BLaER1 treated with 17β-estradiol and CSF1 and Interleukin-3, amounts not matched to agents 10 nM and 100 nM (cell line): ENCODE measurements at regions not wholly inside any gene's neighbourhood (a gene's known extent, or its start where the extent isn't known, plus 50 kb on each side); places are given as distances from the start of the nearest gene placed in this dataset.
"Not testable (repeated sequence)": the region's sequence is repeated elsewhere in the genome, so short reads cannot be mapped to it uniquely, and the experiment has no call there.

Source experiments
- H3K27ac ChIP-seq, 11 experiments: shearing (Covaris generic); formaldehyde crosslinking; 2 replicates each; pipeline ENCODE4 v1.8.1; 2022
- H3K27me3 ChIP-seq, 11 experiments: shearing (Covaris generic); formaldehyde crosslinking; 2 replicates each; pipeline ENCODE4 v1.8.1; 2022
- H3K36me3 ChIP-seq, 11 experiments: shearing (Covaris generic); formaldehyde crosslinking; 2 replicates each; pipeline ENCODE4 v1.8.1; 2022
- H3K4me1 ChIP-seq, 10 experiments: shearing (Covaris generic); formaldehyde crosslinking; 2 replicates each; pipeline ENCODE4 v1.8.1; 2022
- H3K4me2 ChIP-seq, 11 experiments: shearing (Covaris generic); formaldehyde crosslinking; 2 replicates each; pipeline ENCODE4 v1.8.1; 2022
- H3K4me3 ChIP-seq, 10 experiments: shearing (Covaris generic); formaldehyde crosslinking; 2 replicates each; pipeline ENCODE4 v1.8.1; 2022
- H3K9ac ChIP-seq, 11 experiments: shearing (Covaris generic); formaldehyde crosslinking; 2 replicates each; pipeline ENCODE4 v1.8.1; 2022
- H3K9me3 ChIP-seq, 11 experiments: shearing (Covaris generic); formaldehyde crosslinking; replicated peaks in 1 of 11; 2 replicates each; pipeline ENCODE4 v1.8.1; 2022
- H4K20me1 ChIP-seq, 11 experiments: shearing (Covaris generic); formaldehyde crosslinking; 2 replicates each; pipeline ENCODE4 v1.8.1; 2022
- Cebpa-rat ChIP-seq, 11 experiments: shearing (Covaris generic); IDR thresholded peaks; 2 replicates each; pipeline ENCODE4 v1.8.1; 2022

DNA sequence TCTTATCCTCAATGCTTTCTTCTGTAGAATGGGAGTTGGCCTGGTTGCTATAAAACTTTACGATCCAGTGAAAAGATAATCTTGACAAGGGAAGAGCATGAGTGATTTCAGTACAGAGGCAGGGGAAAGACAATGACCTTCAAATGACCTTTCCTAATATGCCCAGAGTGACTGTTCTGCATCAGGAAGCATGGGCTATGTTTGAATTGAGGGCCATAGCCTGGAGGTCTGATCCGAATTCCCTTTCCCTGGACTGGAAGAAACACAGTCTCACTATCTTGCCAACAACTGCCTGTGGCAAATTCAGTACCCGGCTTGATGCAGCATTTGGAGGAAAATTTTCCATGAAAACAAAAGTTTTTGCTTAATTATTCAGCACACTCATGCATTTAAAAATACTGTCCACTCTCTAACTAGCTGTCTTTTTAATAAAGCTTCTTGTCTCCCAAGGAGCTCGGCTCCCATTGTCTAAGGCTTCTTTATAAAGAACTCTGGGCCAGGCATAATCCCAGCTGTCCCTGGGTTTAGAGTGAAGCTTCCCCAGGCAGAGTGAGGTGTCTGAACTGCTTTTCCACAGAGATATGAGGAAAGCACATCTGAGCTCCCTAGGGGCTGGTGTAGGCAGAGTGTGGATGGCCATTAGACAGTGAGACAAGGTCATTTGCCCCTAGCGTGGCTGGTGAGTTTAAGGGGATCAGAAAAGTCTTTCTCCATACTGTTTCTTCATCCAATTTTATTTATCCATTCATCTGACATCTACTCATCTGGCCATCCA lies 132.7 kb upstream of the CADM1 start:
- H3K27me3 ChIP-seq = no peaks in the 10 kb centered on the region
- TF ChIP-seq Cebpa-rat (IDR thresholded peaks at IDR 0.05) = no peak
- peaks cover 0 to 7% (median 0%) of the 10 kb centered on the region in 11 experiments; a peak in 6 of 22 replicates for H3K9me3 ChIP-seq
- H3K4me3 ChIP-seq = no peak overlapping the region
- no peaks in the 10 kb centered on the region for H3K36me3 ChIP-seq
- no peaks in the 10 kb centered on the region; a peak in 1 of 22 replicates for H4K20me1 ChIP-seq
- peaks cover 0 to 9% (median 0%) of the 10 kb centered on the region in 10 experiments; a peak in 2 of 20 replicates for H3K4me1 ChIP-seq
- no peak overlapping the region for H3K4me2 ChIP-seq
- no peak overlapping the region for H3K27ac ChIP-seq
- H3K9ac ChIP-seq = no peak overlapping the region

DNA sequence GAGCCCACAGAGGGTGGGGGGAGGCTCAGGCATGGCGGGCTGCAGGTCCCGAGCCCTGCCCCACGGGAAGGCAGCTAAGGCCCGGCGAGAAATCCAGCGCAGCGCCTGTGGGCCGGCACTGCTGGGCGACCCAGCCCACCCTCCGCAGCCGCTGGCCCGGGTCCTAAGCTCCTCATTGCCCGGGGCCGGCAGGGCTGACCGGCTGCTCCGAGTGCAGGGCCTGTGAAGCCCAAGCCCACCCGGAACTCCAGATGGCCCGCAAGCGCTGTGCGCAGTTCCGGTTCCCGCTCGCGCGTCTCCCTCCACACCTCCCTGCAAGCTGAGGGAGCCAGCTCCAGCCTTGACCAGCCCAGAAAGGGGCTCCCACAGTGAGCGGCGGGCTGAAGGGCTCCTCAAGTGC lies 129.8 kb upstream of the CADM1 start:
- not testable (repeated sequence) for H3K36me3 ChIP-seq, H3K9ac ChIP-seq, H3K4me2 ChIP-seq, H4K20me1 ChIP-seq, H3K27ac ChIP-seq, H3K4me1 ChIP-seq, H3K4me3 ChIP-seq, H3K9me3 ChIP-seq, H3K27me3 ChIP-seq

DNA sequence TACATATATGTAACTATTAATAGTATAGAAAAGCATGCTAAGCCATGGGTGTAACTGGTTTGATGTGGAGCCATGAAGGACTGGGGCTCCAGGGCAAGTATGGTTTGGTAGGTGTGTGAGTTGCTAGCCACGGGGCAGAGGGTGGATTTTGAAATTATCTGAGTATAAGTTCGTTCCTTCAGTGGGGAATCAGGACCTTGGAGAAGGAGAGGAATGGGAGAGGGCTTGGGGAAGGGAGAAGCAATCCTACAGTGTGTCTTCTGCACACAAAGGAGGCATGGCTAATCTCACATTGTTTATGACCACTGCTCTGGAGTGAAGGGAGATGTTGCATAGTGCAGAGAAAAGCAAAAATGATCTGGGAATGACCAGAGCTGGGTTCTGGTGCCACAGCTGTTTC lies 127.8 kb upstream of the CADM1 start:
- Histone ChIP-seq H3K4me3 (no peak overlapping the region), H3K27ac (no peak overlapping the region), H3K36me3 (no peaks in the 10 kb centered on the region), H3K4me2 (no peak overlapping the region), H3K27me3 (no peaks in the 10 kb centered on the region), H3K9me3 (peaks cover 0 to 7% (median 0%) of the 10 kb centered on the region in 11 experiments; a peak in 6 of 22 replicates), H3K9ac (no peak overlapping the region), H3K4me1 (no peaks in the 10 kb centered on the region), H4K20me1 (no peaks in the 10 kb centered on the region)
- no peak for TF ChIP-seq Cebpa-rat (IDR thresholded peaks at IDR 0.05)

DNA sequence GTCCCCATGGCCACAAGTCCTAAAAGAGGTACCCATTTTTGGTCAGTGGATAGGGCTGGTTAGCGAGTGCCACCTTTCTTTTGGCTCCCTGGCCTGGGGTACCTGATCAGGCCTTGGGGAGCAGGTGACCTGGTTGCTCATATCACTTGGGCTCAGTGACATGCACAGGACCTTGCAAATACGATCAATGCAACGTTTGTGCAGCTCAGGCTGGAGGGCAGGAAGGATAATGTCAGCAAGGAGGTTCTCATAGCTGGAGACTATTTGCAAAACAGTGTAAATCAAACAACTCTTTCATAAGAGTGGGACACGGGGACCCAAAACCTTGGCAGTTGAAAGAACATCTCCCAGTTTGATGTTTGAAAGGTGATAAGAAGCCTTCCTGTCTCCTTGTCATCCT lies 127.4 kb upstream of the CADM1 start:
- TF ChIP-seq Cebpa-rat (IDR thresholded peaks at IDR 0.05) = no peak
- no peak overlapping the region for H3K27ac ChIP-seq
- no peaks in the 10 kb centered on the region for H3K36me3 ChIP-seq
- no peaks in the 10 kb centered on the region for H3K27me3 ChIP-seq
- H4K20me1 ChIP-seq = no peaks in the 10 kb centered on the region
- no peak overlapping the region for H3K9ac ChIP-seq
- no peaks in the 10 kb centered on the region for H3K4me1 ChIP-seq
- no peak overlapping the region for H3K4me3 ChIP-seq
- H3K9me3 ChIP-seq = peaks cover 0 to 7% (median 0%) of the 10 kb centered on the region in 11 experiments; a peak in 6 of 22 replicates
- H3K4me2 ChIP-seq = no peak overlapping the region

DNA sequence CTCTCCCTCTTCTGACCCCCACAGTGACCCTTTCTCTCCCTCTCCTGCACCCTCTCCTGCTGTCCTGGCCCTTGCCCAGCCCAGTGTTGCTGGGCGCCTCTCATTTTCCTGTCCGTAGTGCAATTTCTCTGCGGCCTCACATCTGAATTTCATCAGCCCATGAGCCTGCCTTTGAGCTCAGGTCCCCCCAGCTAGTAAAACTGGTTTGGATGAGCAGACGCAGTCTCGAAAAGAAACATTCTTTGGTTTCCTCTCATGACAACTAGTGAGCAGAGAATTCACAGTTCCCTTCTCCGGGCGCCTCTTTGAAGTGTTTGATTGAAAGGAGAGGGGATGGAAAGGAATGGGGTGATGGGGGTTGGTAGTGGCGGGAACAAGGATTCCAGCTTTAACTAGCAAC lies 126.0 kb upstream of the CADM1 start:
- H3K4me2 ChIP-seq = no peak overlapping the region
- H3K27ac ChIP-seq = no peak overlapping the region
- H3K9me3 ChIP-seq = peaks cover 0 to 7% (median 0%) of the 10 kb centered on the region in 11 experiments; a peak in 6 of 22 replicates
- H3K4me1 ChIP-seq = no peaks in the 10 kb centered on the region
- no peak for TF ChIP-seq Cebpa-rat (IDR thresholded peaks at IDR 0.05)
- H3K36me3 ChIP-seq = no peaks in the 10 kb centered on the region
- H3K27me3 ChIP-seq = no peaks in the 10 kb centered on the region
- no peak overlapping the region for H3K9ac ChIP-seq
- H3K4me3 ChIP-seq = no peak overlapping the region
- H4K20me1 ChIP-seq = no peaks in the 10 kb centered on the region

DNA sequence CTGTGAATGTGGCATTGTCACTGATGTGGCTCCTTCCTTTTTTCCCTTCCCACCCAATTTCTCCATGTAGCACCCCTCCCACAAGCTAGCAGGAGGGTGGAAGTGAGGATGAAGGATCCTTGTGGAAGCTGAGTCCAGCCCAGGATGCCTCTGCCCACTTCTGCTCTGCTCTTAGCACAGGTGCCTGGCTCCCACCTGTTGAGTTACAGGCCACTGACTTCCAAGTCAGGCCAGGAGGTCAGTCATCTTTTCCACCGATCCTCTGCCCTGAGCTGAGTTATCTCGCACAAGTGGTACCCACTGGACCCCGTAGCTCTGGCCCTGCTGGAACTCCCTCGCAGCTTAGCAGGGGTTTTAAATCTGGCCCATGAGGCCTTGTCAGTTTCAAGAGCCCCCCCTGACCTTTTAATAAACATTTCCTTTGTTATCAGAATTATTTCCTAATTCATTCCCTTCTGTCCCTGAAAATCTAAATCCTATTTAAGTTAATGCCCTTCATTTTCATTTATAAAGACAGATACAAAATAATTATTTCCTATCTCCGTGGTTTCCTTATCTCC lies 125.3 kb upstream of the CADM1 start:
- no peak for TF ChIP-seq Cebpa-rat (IDR thresholded peaks at IDR 0.05)
- no peak overlapping the region for H3K27ac ChIP-seq
- no peaks in the 10 kb centered on the region for H4K20me1 ChIP-seq
- no peaks in the 10 kb centered on the region for H3K36me3 ChIP-seq
- H3K4me1 ChIP-seq = no peaks in the 10 kb centered on the region
- no peak overlapping the region for H3K4me3 ChIP-seq
- H3K9me3 ChIP-seq = peaks cover 0 to 7% (median 0%) of the 10 kb centered on the region in 11 experiments; a peak in 6 of 22 replicates
- no peak overlapping the region for H3K9ac ChIP-seq
- no peak overlapping the region for H3K4me2 ChIP-seq
- H3K27me3 ChIP-seq = no peaks in the 10 kb centered on the region

DNA sequence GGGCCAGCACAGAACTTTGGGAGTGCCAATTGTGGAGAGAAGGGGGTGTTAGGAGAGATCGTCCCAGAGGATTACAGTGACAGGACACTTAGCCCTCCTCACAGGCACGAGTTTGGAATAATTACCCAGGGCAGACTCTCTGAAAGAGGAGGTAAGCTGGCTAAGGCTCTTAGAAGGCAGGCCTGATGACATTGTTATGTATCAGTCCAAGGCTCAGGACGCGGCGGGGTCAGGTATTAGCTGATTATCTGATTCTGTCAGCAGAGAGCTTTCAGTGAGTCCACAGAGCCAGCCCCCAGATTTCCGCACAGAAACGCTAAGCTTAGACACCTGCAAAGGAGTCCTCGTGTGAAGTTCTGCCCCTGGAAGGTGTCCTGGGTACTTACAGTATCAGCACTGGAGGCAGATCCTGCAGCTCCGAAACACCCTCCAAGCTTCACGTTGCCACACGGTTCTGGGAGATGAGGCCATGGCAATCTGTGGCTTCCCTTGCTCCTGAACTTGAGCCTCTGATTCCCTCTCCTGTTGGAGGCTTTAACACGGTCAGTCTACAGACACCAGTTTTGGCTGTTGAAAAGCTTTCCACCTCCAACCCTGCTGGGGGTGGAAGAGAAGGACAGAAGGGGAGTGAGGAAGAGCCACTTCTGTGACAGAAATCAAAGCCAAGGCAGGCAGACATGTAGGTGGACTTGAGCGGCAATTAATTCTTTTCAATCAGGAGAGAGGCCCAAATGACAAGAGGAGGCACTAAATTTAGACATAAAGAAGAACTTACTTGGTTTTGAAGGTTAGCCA lies 123.6 kb upstream of the CADM1 start:
- Histone ChIP-seq H3K27me3 (no peaks in the 10 kb centered on the region), H3K4me2 (no peak overlapping the region), H3K4me3 (no peak overlapping the region), H3K4me1 (peaks cover 0 to 4% (median 0%) of the 10 kb centered on the region in 10 experiments; a peak in 1 of 20 replicates), H3K9me3 (no peaks in the 10 kb centered on the region), H3K36me3 (no peaks in the 10 kb centered on the region), H4K20me1 (no peaks in the 10 kb centered on the region), H3K27ac (no peak overlapping the region), H3K9ac (no peak overlapping the region)
- no peak for TF ChIP-seq Cebpa-rat (IDR thresholded peaks at IDR 0.05)

DNA sequence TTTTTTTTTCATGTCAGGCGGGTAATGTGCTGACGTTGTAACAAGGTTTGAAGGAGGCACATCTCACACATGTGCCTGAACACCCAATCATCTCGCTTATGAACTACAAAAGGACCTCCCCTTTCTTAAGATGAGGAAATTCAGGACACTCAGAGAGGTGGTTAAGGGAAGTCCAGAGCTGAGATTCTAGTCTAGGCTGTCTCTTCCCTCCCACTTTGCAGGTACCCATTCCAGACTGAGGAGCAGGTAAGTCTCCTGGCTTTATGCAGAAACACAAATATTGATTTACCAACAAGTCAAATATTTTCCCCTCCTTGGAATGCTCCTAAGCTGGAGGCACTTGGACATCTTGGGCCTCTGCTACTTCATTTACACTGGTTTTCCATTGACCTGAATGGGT lies 122.9 kb upstream of the CADM1 start:
- Histone ChIP-seq H3K4me1 (peaks cover 0 to 5% (median 0%) of the 10 kb centered on the region in 10 experiments; a peak in 2 of 20 replicates), H3K27ac (no peak overlapping the region), H3K36me3 (no peaks in the 10 kb centered on the region), H3K4me2 (no peak overlapping the region), H3K4me3 (no peak overlapping the region), H3K27me3 (no peaks in the 10 kb centered on the region), H3K9me3 (no peaks in the 10 kb centered on the region), H3K9ac (no peak overlapping the region), H4K20me1 (no peaks in the 10 kb centered on the region)
- TF ChIP-seq Cebpa-rat (IDR thresholded peaks at IDR 0.05) = no peak

DNA sequence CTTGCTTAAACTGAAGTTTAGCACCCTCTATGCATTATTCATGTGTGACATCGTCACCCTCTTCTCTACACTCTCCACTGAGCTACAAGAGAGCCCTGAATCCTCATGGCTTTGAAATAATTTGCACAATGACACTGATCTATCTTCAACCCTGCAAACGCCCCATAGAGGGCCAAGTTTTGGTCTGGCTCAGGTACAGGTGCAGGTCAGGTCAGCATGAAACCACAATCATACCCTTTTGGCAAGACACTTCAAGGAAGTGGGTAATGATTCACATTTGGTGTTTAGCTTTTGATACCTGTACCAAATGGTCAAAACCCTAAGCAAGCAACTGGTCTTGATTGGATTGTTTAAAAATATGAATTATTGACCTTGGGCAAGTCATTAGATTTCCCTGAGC lies 122.2 kb upstream of the CADM1 start:
- Histone ChIP-seq H3K9ac (no peak overlapping the region), H3K4me2 (no peak overlapping the region), H3K36me3 (no peaks in the 10 kb centered on the region), H4K20me1 (no peaks in the 10 kb centered on the region), H3K27ac (no peak overlapping the region), H3K27me3 (no peaks in the 10 kb centered on the region), H3K4me1 (peaks cover 0 to 5% (median 0%) of the 10 kb centered on the region in 10 experiments; a peak in 2 of 20 replicates), H3K9me3 (no peaks in the 10 kb centered on the region), H3K4me3 (no peak overlapping the region)
- TF ChIP-seq Cebpa-rat (IDR thresholded peaks at IDR 0.05) = no peak
